Neutrophil (primary cell): ENCODE measurements at regions not wholly inside any gene's neighbourhood (a gene's known extent, or its start where the extent isn't known, plus 50 kb on each side); places are given as distances from the start of the nearest gene placed in this dataset.

Experiments used
- H3K27ac ChIP-seq: fragments of 200-600 bp; sonication (generic); 2 replicates; pipeline ENCODE4 v1.5.1; 2016; ENCODE audit warnings: mild to moderate bottlenecking, moderate library complexity
- H3K27me3 ChIP-seq: fragments of 200-600 bp; sonication (generic); 2 replicates; pipeline ENCODE4 v1.6.0; 2016; ENCODE audit warnings: mild to moderate bottlenecking
- H3K36me3 ChIP-seq: fragments of 200-600 bp; sonication (generic); 2 replicates; pipeline ENCODE4 v1.5.1; 2017
- H3K4me1 ChIP-seq, 2 experiments: fragments of 200-600 bp in 1 of 2; sonication (generic) in 1 of 2; 1 replicate in 1 of 2; 2 replicates in 1 of 2; pipeline versions ENCODE4 v1.5.1 to v1.6.1; 2013 to 2016; ENCODE audit warnings: low read depth in 1 of 2, low read length in 1 of 2, mild to moderate bottlenecking in 1 of 2, moderate library complexity in 1 of 2; ENCODE audit not compliant: control insufficient read depth in 1 of 2, insufficient read depth in 1 of 2
- H3K4me3 ChIP-seq, 2 experiments: fragments of 200-600 bp in 1 of 2; sonication (generic) in 1 of 2; 1 replicate in 1 of 2; 2 replicates in 1 of 2; pipeline ENCODE4 v1.5.1; 2013 to 2016; ENCODE audit warnings: low read depth in 1 of 2, low read length in 1 of 2, mild to moderate bottlenecking in 1 of 2, moderate library complexity in 1 of 2
- H3K9me3 ChIP-seq: fragments of 200-600 bp; sonication (generic); 2 replicates; pipeline ENCODE4 v1.5.1; 2016
- TF ChIP-seq, protein P1 (sequence below): fragments of 200-600 bp; sonication (generic); IDR thresholded peaks from 2 replicates; pipeline ENCODE4 v1.5.1; 2016; ENCODE audit warnings: antibody characterized with exemption

- Histone ChIP-seq H3K36me3 (no peaks in the 10 kb centered on the region), H3K27ac (no peak overlapping the region), H3K27me3 (no peaks in the 10 kb centered on the region), H3K4me1 (peaks cover 12 to 15% of the 10 kb centered on the region in 2 experiments), H3K4me3 (no peak overlapping the region), H3K9me3 (no peaks in the 10 kb centered on the region)
- TF ChIP-seq, protein P1, sequence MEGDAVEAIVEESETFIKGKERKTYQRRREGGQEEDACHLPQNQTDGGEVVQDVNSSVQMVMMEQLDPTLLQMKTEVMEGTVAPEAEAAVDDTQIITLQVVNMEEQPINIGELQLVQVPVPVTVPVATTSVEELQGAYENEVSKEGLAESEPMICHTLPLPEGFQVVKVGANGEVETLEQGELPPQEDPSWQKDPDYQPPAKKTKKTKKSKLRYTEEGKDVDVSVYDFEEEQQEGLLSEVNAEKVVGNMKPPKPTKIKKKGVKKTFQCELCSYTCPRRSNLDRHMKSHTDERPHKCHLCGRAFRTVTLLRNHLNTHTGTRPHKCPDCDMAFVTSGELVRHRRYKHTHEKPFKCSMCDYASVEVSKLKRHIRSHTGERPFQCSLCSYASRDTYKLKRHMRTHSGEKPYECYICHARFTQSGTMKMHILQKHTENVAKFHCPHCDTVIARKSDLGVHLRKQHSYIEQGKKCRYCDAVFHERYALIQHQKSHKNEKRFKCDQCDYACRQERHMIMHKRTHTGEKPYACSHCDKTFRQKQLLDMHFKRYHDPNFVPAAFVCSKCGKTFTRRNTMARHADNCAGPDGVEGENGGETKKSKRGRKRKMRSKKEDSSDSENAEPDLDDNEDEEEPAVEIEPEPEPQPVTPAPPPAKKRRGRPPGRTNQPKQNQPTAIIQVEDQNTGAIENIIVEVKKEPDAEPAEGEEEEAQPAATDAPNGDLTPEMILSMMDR, result no peak
Measured at GRCh38 chr4:184287697-184288255, 70.1 kb upstream of the ENPP6 start.

DNA sequence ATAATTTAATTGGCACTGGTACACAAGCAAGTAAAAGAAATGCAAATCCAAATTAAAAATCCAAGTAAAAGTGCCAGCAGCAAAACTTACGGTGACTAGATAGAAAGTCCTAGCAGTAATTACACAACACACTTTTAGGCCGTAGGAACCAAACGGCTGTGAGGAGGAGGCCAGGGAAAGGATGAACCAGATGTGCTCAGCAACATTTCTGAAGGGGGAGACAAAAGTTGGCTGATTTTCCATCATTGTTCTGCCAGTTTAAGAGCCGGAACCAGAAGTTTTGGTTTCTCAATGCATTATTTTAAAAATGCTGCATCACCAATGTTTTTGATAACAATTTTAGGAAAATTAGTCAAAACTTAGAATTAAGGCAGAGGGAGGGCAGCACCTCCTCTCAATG lies 68.7 kb upstream of the ENPP6 start:
- TF ChIP-seq, protein P1, result no peak
- no peak overlapping the region for H3K27ac ChIP-seq
- H3K27me3 ChIP-seq, result no peaks in the 10 kb centered on the region
- H3K4me1 ChIP-seq, result peaks cover 0 to 4% of the 10 kb centered on the region in 2 experiments
- no peak overlapping the region for H3K4me3 ChIP-seq
- H3K9me3 ChIP-seq, result no peaks in the 10 kb centered on the region
- no peaks in the 10 kb centered on the region for H3K36me3 ChIP-seq

DNA sequence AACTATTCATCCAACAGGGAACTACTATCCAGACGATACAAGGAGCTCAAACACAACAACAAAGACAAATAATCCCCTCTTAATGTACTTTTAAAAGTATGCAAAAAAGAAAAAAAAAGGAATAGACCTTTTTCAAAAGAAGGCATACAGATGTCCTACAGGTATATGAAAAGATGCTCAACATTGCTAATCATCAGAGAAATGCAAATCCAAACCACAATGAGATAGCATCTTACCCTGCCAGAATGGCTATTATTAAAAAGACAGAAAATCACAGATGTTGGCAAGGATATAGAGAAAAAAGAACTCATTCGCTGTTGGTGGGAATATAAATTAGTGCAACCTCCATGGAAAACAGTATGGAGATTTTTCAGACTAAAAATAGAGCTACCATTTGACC lies 67.1 kb upstream of the ENPP6 start:
- TF ChIP-seq, protein P1, result no peak
- Histone ChIP-seq H3K4me3 (no peak overlapping the region), H3K4me1 (peaks cover 9% of the 10 kb centered on the region in 2 experiments), H3K36me3 (no peaks in the 10 kb centered on the region), H3K9me3 (no peaks in the 10 kb centered on the region), H3K27ac (no peak overlapping the region), H3K27me3 (no peaks in the 10 kb centered on the region)

DNA sequence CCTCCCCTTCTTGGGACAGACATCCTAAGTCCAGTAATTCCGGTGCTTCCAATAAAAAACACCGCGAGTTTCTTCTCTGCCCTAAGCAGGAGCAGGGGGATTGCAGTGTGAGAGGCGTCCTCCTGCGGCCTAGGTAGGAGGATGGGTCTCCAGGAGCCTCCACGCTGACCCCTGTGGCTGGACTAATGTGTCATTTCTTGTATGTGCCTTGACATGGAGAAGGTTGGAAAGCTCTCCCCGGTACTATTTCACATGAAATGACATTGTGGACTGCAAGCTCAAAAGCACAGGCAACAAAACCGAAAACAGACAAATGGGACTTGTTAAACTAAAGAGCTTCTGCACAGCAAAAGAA lies 66.6 kb upstream of the ENPP6 start:
- Histone ChIP-seq H3K4me1 (peaks cover 9% of the 10 kb centered on the region in 2 experiments), H3K27ac (no peak overlapping the region), H3K27me3 (no peaks in the 10 kb centered on the region), H3K36me3 (no peaks in the 10 kb centered on the region), H3K4me3 (no peak overlapping the region), H3K9me3 (no peaks in the 10 kb centered on the region)
- TF ChIP-seq, protein P1, result no peak

DNA sequence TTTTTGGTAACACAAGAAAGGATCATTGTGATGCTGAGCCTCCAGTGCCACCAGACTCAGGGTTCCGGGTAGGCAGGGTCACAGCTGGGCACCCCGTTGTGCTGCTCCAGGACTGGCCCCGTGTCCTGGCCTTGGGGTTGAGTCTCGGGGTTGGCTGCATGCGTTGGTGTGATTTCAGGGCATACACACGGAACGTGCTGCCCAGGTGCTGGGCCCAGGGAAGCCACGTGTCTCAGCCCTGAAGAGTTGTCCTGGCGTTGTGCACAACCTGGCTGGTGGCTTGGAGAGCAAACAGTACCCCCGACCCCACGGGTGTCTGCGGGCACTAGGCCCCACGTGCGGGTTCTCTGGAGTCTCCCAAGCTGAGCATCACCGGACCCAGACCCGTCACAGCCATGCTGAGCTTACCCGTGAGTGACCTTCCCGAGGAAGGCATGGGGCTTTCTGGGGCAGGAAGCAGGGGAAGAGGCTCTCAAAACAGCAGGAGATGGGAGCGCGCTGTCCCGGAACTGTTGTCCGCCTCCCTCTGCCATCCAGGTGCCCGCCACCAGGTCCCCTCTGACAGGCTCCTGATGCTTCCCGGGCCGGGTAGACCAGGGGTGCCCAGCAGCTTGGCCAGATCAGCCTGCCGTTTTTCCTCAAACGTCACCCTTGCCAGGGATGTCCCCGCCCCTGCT lies 66.1 kb upstream of the ENPP6 start:
- H3K9me3 ChIP-seq, result no peaks in the 10 kb centered on the region
- TF ChIP-seq, protein P1, result no peak
- H3K36me3 ChIP-seq, result no peaks in the 10 kb centered on the region
- no peak overlapping the region for H3K4me3 ChIP-seq
- H3K27me3 ChIP-seq, result no peaks in the 10 kb centered on the region
- no peak overlapping the region for H3K27ac ChIP-seq
- peaks cover 9% of the 10 kb centered on the region in 2 experiments for H3K4me1 ChIP-seq
